Left ventricle myocardium inferior (tissue), 1 donor: ENCODE measurements at regions not wholly inside any gene's neighbourhood (a gene's known extent, or its start where the extent isn't known, plus 50 kb on each side); places are given as distances from the start of the nearest gene placed in this dataset.

Experiments
- DNase-seq: peaks from one replicate; pipeline ENCODE4 v3.0.0-alpha.2; 2020
- H3K27ac ChIP-seq: fragments of 200-600 bp; replicated peaks from 2 replicates; pipeline ENCODE4 v1.8.0; 2021
- H3K27me3 ChIP-seq: fragments of 200-600 bp; 2 replicates; pipeline ENCODE4 v1.8.0; 2021; ENCODE audit warnings: low read depth
- H3K36me3 ChIP-seq: fragments of 200-600 bp; 2 replicates; pipeline ENCODE4 v1.8.0; 2021
- H3K4me1 ChIP-seq: fragments of 200-600 bp; 2 replicates; pipeline ENCODE4 v1.8.0; 2021
- H3K4me3 ChIP-seq: fragments of 200-600 bp; 2 replicates; pipeline ENCODE4 v1.8.0; 2021; ENCODE audit warnings: mild to moderate bottlenecking, moderate library complexity
- H3K9me3 ChIP-seq: fragments of 200-600 bp; replicated peaks from 2 replicates; pipeline ENCODE4 v1.8.0; 2021
- CTCF ChIP-seq: fragments of 200-600 bp; IDR thresholded peaks from 2 replicates; pipeline ENCODE4 v1.8.0; 2021; ENCODE audit warnings: antibody characterized with exemption, mild to moderate bottlenecking, borderline replicate concordance
- intact Hi-C: fragments of 100-400 bp; cut with micrococcal nuclease; formaldehyde crosslinking; loops from one replicate; pipeline ENCODE4 v1.11.0; 2022
- donor health status: DM: no; HTN: yes; CAD: no; lungs with severe emphysema.

- no peaks in the 10 kb centered on the region for H3K36me3 ChIP-seq
- H3K4me3 ChIP-seq: no peak overlapping the region
- peaks cover 23% of the 10 kb centered on the region for H3K4me1 ChIP-seq
- H3K9me3 ChIP-seq: no peaks in the 10 kb centered on the region
- no peak for TF ChIP-seq CTCF
- no peak overlapping the region for H3K27ac ChIP-seq
- intact Hi-C loops: no loop called here
- DNase-seq: no peak
- no peaks in the 10 kb centered on the region for H3K27me3 ChIP-seq
Measured at GRCh38 chr5:67974054-67974453, 241.5 kb upstream of the PIK3R1 start.

- no peak for DNase-seq
Measured at GRCh38 chr5:67971971-67972821, 243.4 kb upstream of the PIK3R1 start.

GRCh38 chr5:67971223-67971830, 244.2 kb upstream of the PIK3R1 start:
- peak overlapping the region; percentile 67 for H3K27ac ChIP-seq
- DNase-seq: no peak
- no peaks in the 10 kb centered on the region for H3K36me3 ChIP-seq
- peaks cover 23% of the 10 kb centered on the region for H3K4me1 ChIP-seq
- no peaks in the 10 kb centered on the region for H3K9me3 ChIP-seq
- intact Hi-C loops: no loop called here
- no peak overlapping the region for H3K4me3 ChIP-seq
- TF ChIP-seq CTCF: no peak
- no peaks in the 10 kb centered on the region for H3K27me3 ChIP-seq

More at GRCh38 chr5:67971971-67972821, 243.4 kb upstream of the PIK3R1 start:
- H3K27ac ChIP-seq: peak overlapping the region; percentile 67
- no peak overlapping the region for H3K4me3 ChIP-seq
- no peaks in the 10 kb centered on the region for H3K36me3 ChIP-seq
- no peaks in the 10 kb centered on the region for H3K9me3 ChIP-seq
- H3K4me1 ChIP-seq: peaks cover 23% of the 10 kb centered on the region
- no peaks in the 10 kb centered on the region for H3K27me3 ChIP-seq
- TF ChIP-seq CTCF: no peak
- intact Hi-C loops: no loop called here

DNA sequence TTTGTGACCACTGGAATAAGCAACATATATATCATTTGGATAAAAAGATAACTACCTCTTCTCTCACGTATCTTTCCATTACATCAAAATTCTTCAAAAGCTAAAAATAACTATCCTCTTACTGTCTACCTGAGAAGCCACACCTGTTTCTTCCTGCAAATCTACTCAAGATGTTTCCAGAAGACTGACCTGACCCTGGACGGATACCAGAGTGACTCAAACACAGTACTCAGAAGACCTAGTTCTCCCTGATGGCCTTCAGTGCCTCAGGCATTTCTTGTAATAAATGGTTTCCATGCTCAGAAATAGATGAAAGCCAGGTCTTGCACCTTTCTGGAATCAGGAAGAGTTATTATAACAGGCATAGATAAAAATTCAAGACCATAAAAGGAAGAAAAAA, 245.9 kb upstream of the PIK3R1 start:
- TF ChIP-seq CTCF: no peak
- Histone ChIP-seq H3K4me1 (peaks cover 24% of the 10 kb centered on the region), H3K9me3 (no peaks in the 10 kb centered on the region), H3K36me3 (no peaks in the 10 kb centered on the region), H3K27ac (no peak overlapping the region), H3K4me3 (no peak overlapping the region), H3K27me3 (no peaks in the 10 kb centered on the region)
- no peak for DNase-seq
- intact Hi-C loops: no loop called here

DNA sequence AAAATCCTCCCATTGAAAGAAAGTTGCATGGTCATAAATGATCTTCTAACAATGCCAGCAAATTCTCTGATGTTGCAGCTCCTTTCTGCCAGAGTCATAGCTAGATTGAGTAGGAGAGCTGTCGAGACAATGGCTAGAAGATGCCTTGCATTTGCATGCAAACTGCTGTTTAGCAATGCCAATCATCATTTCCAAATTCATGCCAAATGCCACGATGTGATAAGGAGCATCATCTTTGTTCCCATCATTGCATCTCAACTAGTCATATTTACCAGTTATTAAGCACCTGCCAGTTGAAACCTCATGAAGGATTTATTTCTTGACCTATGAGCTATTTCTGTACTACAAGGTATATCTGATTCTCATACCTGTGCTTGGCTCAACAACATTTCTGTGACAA, 246.4 kb upstream of the PIK3R1 start:
- intact Hi-C loops: no loop called here
- no peak for TF ChIP-seq CTCF
- Histone ChIP-seq H3K4me1 (peaks cover 27% of the 10 kb centered on the region), H3K4me3 (no peak overlapping the region), H3K27ac (no peak overlapping the region), H3K9me3 (no peaks in the 10 kb centered on the region), H3K36me3 (no peaks in the 10 kb centered on the region), H3K27me3 (no peaks in the 10 kb centered on the region)
- DNase-seq: no peak
